Stomach (tissue), 8 donors: ENCODE measurements at regions not wholly inside any gene's neighbourhood (a gene's known extent, or its start where the extent isn't known, plus 50 kb on each side); places are given as distances from the start of the nearest gene placed in this dataset.

Source experiments
- DNase-seq, 2 donors: peaks; one replicate each; pipeline versions ENCODE4 v3.0.0 to v3.0.0-alpha.2; 2013 to 2019
- H3K27ac ChIP-seq, 5 donors: fragments of 200-600 bp in 4 of 5; sonication (generic) in 4 of 5; one replicate each; pipeline ENCODE4 v1.5.1; 2013 to 2019; ENCODE audit warnings: mild to moderate bottlenecking in 1 of 5, moderate library complexity in 1 of 5
- H3K27me3 ChIP-seq, 3 donors: fragments of 200-600 bp; sonication (generic); one replicate each; pipeline ENCODE4 v1.5.1; 2017 to 2019; ENCODE audit warnings: mixed run types in 1 of 3
- H3K36me3 ChIP-seq, 4 donors: fragments of 200-600 bp; sonication (generic); 1 replicate in 3 of 4; 2 replicates in 1 of 4; pipeline ENCODE4 v1.5.1; 2016 to 2019
- H3K4me1 ChIP-seq, 4 donors: fragments of 200-600 bp; sonication (generic); one replicate each; pipeline ENCODE4 v1.5.1; 2016 to 2019
- H3K4me3 ChIP-seq, 4 donors: fragments of 200-600 bp; sonication (generic) in 3 of 4; one replicate each; pipeline ENCODE4 v1.5.1; 2016 to 2019; ENCODE audit warnings: mild to moderate bottlenecking in 1 of 4
- H3K9me3 ChIP-seq, 4 donors: fragments of 200-600 bp; sonication (generic); one replicate each; pipeline ENCODE4 v1.5.1; 2016 to 2019
- EP300 ChIP-seq: sonication (generic); formaldehyde crosslinking; IDR thresholded peaks from one replicate; pipeline ENCODE4 v1.6.1; 2017; ENCODE audit warnings: antibody characterized with exemption
- POLR2A ChIP-seq, 4 donors: fragments of 450-650 bp; IDR thresholded peaks; one replicate each; pipeline ENCODE4 v1.6.1; 2016; ENCODE audit warnings: antibody characterized with exemption in 4 of 4, control low read depth in 2 of 4, mild to moderate bottlenecking in 1 of 4, moderate library complexity in 1 of 4
- POLR2AphosphoS5 ChIP-seq, 3 donors: sonication (generic); formaldehyde crosslinking; IDR thresholded peaks; one replicate each; pipeline ENCODE4 v1.6.1; 2016; ENCODE audit warnings: antibody characterized with exemption in 3 of 3
- WGBS, 5 donors: extraction: QIAGEN DNeasy Blood & Tissue Kit in 3 of 5; methylation state at CpG; one replicate each; pipeline versions ENCODE4 v1.1.5 to v1.1.7; 2013 to 2018; 5-methylcytosine and 5-hydroxymethylcytosine counted together
- intact Hi-C: fragments of 100-400 bp; cut with DNase I; formaldehyde crosslinking; loops from one replicate; pipeline ENCODE4 v1.15.1; 2023; ENCODE audit warnings: low total_unique reads
- TF ChIP-seq, protein P1 (sequence below), 7 experiments: fragments of 450-650 bp in 4 of 7; fragments of 200-600 bp in 3 of 7; sonication (generic) in 3 of 7; IDR thresholded peaks; one replicate each; pipeline ENCODE4 v1.5.1; 2016 to 2019; ENCODE audit warnings: antibody characterized with exemption in 7 of 7, control low read depth in 2 of 7, mild to moderate bottlenecking in 1 of 7
- donor health status: healthy with polysubstance abuse.
- donor health status: Bipolar disorder and iron deficiency.
- donor health status: healthy.

DNA sequence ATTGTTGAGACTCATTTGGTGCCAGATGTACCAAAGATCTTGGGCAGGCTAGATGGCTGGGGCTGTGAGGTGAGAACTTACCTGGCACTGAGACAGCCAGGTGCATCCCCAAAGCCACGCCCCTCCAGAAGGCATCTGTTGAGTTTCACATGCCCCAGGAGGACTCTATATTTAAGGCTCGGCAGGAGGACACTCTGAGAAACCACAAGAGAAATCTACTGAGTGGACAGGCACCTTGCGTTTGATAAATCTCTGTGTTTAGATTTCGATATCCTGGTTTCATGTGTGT, 197.9 kb upstream of the ZNF536 start:
- DNase-seq = no peak
- 60 to 71% (median 65%) methylated on average over 4 of the region's 4 CpGs for WGBS, 5 donors
- no peak overlapping the region for H3K27ac ChIP-seq
- no peaks in the 10 kb centered on the region for H3K36me3 ChIP-seq
- H3K9me3 ChIP-seq = peaks cover 0 to 14% (median 5%) of the 10 kb centered on the region in 4 donors
- TF ChIP-seq POLR2AphosphoS5 (IDR thresholded peaks at IDR 0.05) = no peak
- no peak for TF ChIP-seq POLR2A (IDR thresholded peaks at IDR 0.05)
- no peak for TF ChIP-seq EP300
- TF ChIP-seq, protein P1, sequence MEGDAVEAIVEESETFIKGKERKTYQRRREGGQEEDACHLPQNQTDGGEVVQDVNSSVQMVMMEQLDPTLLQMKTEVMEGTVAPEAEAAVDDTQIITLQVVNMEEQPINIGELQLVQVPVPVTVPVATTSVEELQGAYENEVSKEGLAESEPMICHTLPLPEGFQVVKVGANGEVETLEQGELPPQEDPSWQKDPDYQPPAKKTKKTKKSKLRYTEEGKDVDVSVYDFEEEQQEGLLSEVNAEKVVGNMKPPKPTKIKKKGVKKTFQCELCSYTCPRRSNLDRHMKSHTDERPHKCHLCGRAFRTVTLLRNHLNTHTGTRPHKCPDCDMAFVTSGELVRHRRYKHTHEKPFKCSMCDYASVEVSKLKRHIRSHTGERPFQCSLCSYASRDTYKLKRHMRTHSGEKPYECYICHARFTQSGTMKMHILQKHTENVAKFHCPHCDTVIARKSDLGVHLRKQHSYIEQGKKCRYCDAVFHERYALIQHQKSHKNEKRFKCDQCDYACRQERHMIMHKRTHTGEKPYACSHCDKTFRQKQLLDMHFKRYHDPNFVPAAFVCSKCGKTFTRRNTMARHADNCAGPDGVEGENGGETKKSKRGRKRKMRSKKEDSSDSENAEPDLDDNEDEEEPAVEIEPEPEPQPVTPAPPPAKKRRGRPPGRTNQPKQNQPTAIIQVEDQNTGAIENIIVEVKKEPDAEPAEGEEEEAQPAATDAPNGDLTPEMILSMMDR (IDR thresholded peaks at IDR 0.05) = no peak
- no peak overlapping the region for H3K4me3 ChIP-seq
- H3K27me3 ChIP-seq = peaks cover 0 to 12% (median 0%) of the 10 kb centered on the region in 3 donors
- intact Hi-C loops = no loop called here
- no peaks in the 10 kb centered on the region for H3K4me1 ChIP-seq

DNA sequence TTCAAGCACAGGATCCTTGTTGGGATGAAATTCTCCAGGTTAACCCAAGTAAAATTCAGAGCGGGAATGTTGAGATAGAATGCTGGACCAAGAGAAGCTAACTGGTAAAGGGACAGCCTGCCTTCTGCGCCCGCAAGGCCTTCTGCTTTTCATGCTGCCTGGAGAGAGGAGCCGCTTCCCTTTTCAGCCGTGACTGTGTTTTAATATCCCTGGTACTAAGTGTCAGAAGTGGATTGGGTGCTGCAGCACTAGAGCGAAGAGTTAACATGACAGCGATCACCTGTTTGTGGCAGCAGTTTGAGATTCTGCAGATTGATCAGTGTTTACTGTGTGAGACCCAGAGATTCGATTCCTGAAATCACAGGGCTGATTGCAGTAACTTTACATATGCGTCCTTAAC, 197.4 kb upstream of the ZNF536 start:
- Histone ChIP-seq H3K4me1 (no peaks in the 10 kb centered on the region), H3K9me3 (peaks cover 0 to 14% (median 10%) of the 10 kb centered on the region in 4 donors), H3K27ac (no peak overlapping the region), H3K4me3 (no peak overlapping the region), H3K36me3 (no peaks in the 10 kb centered on the region), H3K27me3 (peaks cover 0 to 8% (median 0%) of the 10 kb centered on the region in 3 donors)
- TF ChIP-seq POLR2AphosphoS5 (IDR thresholded peaks at IDR 0.05) = no peak
- no peak for TF ChIP-seq POLR2A (IDR thresholded peaks at IDR 0.05)
- no peak for TF ChIP-seq EP300
- TF ChIP-seq, protein P1 (IDR thresholded peaks at IDR 0.05) = no peak
- DNase-seq = no peak
- intact Hi-C loops = no loop called here
- WGBS, 5 donors = 80 to 83% (median 81%) methylated on average over 9 of the region's 9 CpGs

DNA sequence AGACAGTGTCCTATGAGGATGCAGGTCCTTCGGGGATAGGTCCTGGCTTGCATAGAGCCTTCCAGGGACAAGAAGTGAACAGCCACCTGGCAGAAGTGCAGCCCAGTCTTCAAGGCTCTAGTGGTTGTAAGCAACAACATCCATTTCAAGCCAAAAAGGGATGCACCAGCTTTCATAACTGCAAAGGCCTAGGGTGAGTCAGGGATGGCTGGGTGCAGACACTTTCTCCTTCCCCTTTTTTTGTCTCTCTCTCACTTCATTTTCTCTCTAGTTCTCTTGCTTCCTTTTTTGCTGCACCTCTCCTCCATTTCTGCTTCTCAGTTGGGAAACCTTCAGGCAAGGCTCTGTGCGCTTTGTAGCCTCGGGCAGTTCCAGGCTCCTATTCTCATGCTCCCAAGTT, 196.2 kb upstream of the ZNF536 start:
- 73 to 86% (median 83%) methylated on average over 3 of the region's 3 CpGs for WGBS, 5 donors
- intact Hi-C loops = no loop called here
- TF ChIP-seq POLR2AphosphoS5 (IDR thresholded peaks at IDR 0.05) = no peak
- TF ChIP-seq, protein P1 (IDR thresholded peaks at IDR 0.05) = no peak
- TF ChIP-seq POLR2A (IDR thresholded peaks at IDR 0.05) = no peak
- no peak for TF ChIP-seq EP300

DNA sequence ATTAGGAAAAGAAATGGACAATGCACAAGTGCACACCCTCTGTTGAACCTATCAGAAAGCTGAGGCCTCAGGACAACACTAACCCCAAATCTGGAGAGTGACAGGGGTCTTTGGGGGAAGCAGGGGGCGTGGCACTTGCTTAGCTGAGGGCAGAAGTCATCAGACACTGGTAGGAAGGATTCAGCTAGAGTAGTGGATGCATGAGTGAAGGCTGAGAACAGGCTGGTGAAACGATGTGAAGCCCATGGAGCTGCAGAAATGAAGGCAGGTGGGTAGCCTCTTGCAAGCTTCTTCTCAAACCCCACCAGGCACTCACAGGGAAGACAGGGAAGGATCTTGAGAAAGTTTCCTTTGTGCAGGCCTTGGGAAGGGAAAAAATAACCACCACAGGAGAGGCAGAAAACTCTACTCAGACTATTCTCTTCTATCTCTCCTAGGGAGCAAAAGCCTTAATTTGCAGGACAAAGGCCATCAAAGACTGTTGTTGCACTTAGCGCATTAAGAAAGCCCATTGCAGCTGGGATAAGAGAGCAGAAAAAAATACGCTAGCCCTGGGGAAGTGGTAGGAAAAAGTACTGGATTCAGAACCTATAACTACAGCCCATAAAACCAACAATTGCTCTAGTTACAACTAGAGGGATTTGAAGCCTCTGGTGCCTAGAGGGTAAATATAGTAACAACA, 193.3 kb upstream of the ZNF536 start:
- WGBS, 5 donors = 50 to 58% (median 53%) methylated on average over 4 of the region's 4 CpGs
- intact Hi-C loops = no loop called here
- Histone ChIP-seq H3K4me3 (no peak overlapping the region), H3K36me3 (no peaks in the 10 kb centered on the region), H3K27ac (no peak overlapping the region), H3K9me3 (peaks cover 0 to 51% (median 39%) of the 10 kb centered on the region in 4 donors), H3K4me1 (no peaks in the 10 kb centered on the region), H3K27me3 (peaks cover 0 to 8% (median 0%) of the 10 kb centered on the region in 3 donors)
- TF ChIP-seq POLR2AphosphoS5 (IDR thresholded peaks at IDR 0.05) (no peak), POLR2A (IDR thresholded peaks at IDR 0.05) (no peak), EP300 (no peak)
- TF ChIP-seq, protein P1 (IDR thresholded peaks at IDR 0.05) = no peak
- DNase-seq = no peak

More for the DNA sequence above, 196.2 kb upstream of the ZNF536 start:
- Histone ChIP-seq H3K36me3 (no peaks in the 10 kb centered on the region), H3K4me1 (no peaks in the 10 kb centered on the region), H3K27ac (no peak overlapping the region), H3K9me3 (peaks cover 0 to 23% (median 19%) of the 10 kb centered on the region in 4 donors), H3K4me3 (no peak overlapping the region), H3K27me3 (peaks cover 0 to 8% (median 0%) of the 10 kb centered on the region in 3 donors)
- DNase-seq = no peak
